ENCODE measurements at regions not wholly inside any gene's neighbourhood (a gene's known extent, or its start where the extent isn't known, plus 50 kb on each side); places are given as distances from the start of the nearest gene placed in this dataset.

DNA sequence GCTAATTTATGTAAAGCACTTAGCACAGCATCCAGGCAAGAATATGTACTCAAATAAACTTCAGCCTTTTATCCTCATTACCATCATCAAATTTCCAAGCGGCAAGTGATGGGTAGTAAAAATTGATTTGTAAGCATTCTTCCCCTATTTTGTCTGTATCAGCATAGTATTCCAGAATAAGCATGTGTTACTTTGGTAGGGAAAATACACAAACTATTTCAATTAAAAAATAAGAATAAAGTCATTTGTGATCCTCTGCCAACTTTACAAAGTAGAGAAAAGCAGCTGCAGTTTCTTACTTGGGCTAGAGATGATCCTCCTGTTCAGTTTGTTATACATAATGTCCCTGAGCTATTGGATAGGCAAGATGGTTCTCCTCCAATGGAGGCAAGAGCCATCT is 493.2 kb downstream of the ZEB2 start:
- DNase-seq (ENCODE audit: low read depth, low spot score) = no peak
- Mint-ChIP-seq H3K27ac (ENCODE audit: unreplicated experiment) (no peak overlapping the region), H3K4me3 (no peak overlapping the region), H3K4me1 (no peaks in the 10 kb centered on the region), H3K27me3 (ENCODE audit: low read depth) (no peaks in the 10 kb centered on the region), H3K9me3 (peaks cover under 1% of the 10 kb centered on the region), H3K36me3 (ENCODE audit: low read depth) (peaks cover 5% of the 10 kb centered on the region)
- TF ChIP-seq, protein P1, sequence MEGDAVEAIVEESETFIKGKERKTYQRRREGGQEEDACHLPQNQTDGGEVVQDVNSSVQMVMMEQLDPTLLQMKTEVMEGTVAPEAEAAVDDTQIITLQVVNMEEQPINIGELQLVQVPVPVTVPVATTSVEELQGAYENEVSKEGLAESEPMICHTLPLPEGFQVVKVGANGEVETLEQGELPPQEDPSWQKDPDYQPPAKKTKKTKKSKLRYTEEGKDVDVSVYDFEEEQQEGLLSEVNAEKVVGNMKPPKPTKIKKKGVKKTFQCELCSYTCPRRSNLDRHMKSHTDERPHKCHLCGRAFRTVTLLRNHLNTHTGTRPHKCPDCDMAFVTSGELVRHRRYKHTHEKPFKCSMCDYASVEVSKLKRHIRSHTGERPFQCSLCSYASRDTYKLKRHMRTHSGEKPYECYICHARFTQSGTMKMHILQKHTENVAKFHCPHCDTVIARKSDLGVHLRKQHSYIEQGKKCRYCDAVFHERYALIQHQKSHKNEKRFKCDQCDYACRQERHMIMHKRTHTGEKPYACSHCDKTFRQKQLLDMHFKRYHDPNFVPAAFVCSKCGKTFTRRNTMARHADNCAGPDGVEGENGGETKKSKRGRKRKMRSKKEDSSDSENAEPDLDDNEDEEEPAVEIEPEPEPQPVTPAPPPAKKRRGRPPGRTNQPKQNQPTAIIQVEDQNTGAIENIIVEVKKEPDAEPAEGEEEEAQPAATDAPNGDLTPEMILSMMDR (conservative IDR thresholded peaks at IDR 0.05) = no peak

DNA sequence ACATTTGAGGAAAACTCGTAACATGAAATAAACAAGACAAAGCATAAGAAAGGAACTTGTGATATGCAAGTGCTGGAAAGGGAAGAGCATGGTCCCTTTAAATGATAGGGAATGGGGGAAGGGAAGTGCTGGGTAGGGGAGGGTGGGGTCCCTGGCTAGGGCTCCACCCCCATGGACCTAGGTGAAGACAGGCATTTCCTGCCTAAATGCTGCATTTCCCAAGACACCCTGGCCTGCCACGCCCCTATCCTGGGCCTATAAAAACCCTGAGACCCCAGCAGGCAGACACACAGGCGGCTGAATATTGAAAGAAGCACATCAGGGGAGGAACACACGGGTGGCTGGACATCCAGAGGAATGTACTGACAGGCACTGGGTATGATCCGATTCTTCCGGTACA is 499.9 kb downstream of the ZEB2 start:
- TF ChIP-seq, protein P1 (conservative IDR thresholded peaks at IDR 0.05) = no peak
- peaks cover 13% of the 10 kb centered on the region for H3K9me3 Mint-ChIP-seq
- peak overlapping the region; percentile 38 for H3K27ac Mint-ChIP-seq (ENCODE audit: unreplicated experiment)
- no peak for DNase-seq (ENCODE audit: low read depth, low spot score)
- H3K4me3 Mint-ChIP-seq = no peak overlapping the region
- no peaks in the 10 kb centered on the region for H3K27me3 Mint-ChIP-seq (ENCODE audit: low read depth)
- peaks cover 11% of the 10 kb centered on the region for H3K4me1 Mint-ChIP-seq
- peaks cover 23% of the 10 kb centered on the region for H3K36me3 Mint-ChIP-seq (ENCODE audit: low read depth)

DNA sequence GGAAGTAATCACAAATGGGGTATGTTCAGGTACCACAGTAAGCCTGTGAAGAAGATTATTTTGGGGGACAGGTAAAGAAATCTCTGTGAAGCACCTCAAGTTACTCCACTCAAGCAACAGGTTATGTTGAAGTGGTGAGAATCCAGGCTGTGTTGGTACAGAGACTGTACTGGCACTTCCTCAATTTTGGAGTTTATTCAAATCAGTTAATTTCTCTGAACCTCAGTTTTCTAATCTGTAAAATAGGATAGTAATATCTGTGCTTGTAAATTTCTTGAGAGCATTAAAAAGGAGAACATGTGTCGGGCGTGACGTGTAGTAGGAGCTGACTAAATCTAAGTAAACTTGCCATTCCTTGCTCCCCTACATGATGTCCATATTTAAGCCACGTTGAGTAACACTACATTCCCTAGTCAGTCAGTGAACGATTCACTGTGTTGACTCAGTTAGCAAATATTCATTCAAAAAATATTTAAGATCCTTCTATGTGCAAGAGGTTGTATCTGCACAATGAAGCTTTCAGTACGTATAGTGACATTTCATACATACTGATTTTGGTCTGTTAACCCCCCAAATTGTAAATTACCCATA is 504.2 kb downstream of the ZEB2 start:
- no peaks in the 10 kb centered on the region for H3K27me3 Mint-ChIP-seq (ENCODE audit: low read depth)
- H3K9me3 Mint-ChIP-seq = peaks cover 5% of the 10 kb centered on the region
- no peak overlapping the region for H3K4me3 Mint-ChIP-seq
- H3K4me1 Mint-ChIP-seq = peaks cover 11% of the 10 kb centered on the region
- H3K36me3 Mint-ChIP-seq (ENCODE audit: low read depth) = peaks cover 8% of the 10 kb centered on the region
- H3K27ac Mint-ChIP-seq (ENCODE audit: unreplicated experiment) = no peak overlapping the region
- TF ChIP-seq, protein P1 (conservative IDR thresholded peaks at IDR 0.05) = no peak
- DNase-seq (ENCODE audit: low read depth, low spot score) = no peak

DNA sequence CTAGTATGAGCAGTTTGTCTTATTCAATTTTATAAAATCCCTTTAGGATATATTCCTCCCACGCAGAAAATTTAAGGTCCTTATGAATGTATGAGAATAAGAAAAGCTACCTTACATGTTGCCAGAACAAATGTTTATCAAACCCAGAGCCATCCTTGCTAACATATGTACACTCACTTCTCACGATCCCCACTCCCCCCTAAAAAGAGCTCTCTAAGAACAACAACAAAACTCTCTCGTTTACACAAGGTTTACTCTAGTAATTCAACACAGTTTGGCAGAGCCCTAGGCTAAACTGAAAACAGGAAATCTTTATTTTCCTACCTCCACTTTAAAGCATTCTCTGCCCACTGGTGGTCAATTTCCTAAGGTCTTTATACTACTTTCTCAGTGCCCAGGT is 504.9 kb downstream of the ZEB2 start:
- TF ChIP-seq, protein P1 (conservative IDR thresholded peaks at IDR 0.05) = no peak
- no peak overlapping the region for H3K4me3 Mint-ChIP-seq
- H3K9me3 Mint-ChIP-seq = peaks cover 5% of the 10 kb centered on the region
- peaks cover 5% of the 10 kb centered on the region for H3K36me3 Mint-ChIP-seq (ENCODE audit: low read depth)
- H3K4me1 Mint-ChIP-seq = peaks cover 11% of the 10 kb centered on the region
- no peak overlapping the region for H3K27ac Mint-ChIP-seq (ENCODE audit: unreplicated experiment)
- H3K27me3 Mint-ChIP-seq (ENCODE audit: low read depth) = no peaks in the 10 kb centered on the region
- no peak for DNase-seq (ENCODE audit: low read depth, low spot score)

DNA sequence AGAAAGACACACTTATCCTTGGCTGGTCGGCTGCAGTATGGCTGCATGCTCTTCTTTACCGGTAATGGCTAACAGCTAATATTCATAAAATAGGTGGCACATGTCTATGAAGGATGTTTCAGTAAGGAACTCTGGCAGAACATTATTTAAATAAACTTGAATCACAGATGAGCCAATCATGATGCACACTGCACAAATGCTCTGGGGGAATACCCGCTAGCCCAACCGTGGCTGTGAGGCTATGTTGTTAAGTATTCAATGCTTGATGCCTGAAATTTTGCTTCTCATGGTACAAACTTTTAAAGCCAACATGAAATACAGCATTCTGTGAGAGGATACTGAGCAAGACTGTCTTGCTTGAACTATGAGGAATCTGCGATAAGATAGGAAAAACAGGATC is 505.8 kb downstream of the ZEB2 start:
- no peak for DNase-seq (ENCODE audit: low read depth, low spot score)
- TF ChIP-seq, protein P1 (conservative IDR thresholded peaks at IDR 0.05) = no peak
- Mint-ChIP-seq H3K27ac (ENCODE audit: unreplicated experiment) (no peak overlapping the region), H3K4me1 (peaks cover 8% of the 10 kb centered on the region), H3K9me3 (peaks cover 1% of the 10 kb centered on the region), H3K27me3 (ENCODE audit: low read depth) (no peaks in the 10 kb centered on the region), H3K36me3 (ENCODE audit: low read depth) (peaks cover 3% of the 10 kb centered on the region), H3K4me3 (no peak overlapping the region)

Data from neural crest cell (in vitro differentiated cells).